Fibroblast of skin of right quadriceps (primary cell): ENCODE measurements at regions not wholly inside any gene's neighbourhood (a gene's known extent, or its start where the extent isn't known, plus 50 kb on each side); places are given as distances from the start of the nearest gene placed in this dataset.
"Not testable (repeated sequence)": the region's sequence is repeated elsewhere in the genome, so short reads cannot be mapped to it uniquely, and the experiment has no call there.

Experiments used
- DNase-seq: peaks from one replicate; pipeline ENCODE4 v3.0.0-alpha.2; 2013

GRCh38 chr7:92913849-92914248 is 77.5 kb upstream of the CDK6 start:
- DNase-seq, result no peak

DNA sequence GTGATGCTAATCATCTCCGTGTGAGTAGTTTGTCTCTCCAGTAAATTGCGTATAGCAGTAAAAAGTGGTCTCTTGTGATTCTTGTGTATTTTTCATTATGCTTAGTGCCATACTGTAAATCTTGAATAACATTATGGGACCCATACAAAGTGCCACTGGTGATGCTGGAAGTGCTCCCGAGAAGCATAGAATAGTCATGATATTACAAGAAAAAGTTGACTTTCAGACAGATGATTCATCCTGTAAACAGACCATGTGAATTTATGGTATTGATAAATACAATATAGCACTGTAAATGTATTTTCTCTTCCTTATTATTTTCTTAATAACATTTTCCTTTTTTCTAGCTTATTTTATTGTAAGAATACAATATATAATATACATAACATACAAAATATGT is 74.6 kb upstream of the CDK6 start:
- DNase-seq, result no peak

- no peak for DNase-seq
Measured at GRCh38 chr7:92909686-92910475, 73.5 kb upstream of the CDK6 start.

DNA sequence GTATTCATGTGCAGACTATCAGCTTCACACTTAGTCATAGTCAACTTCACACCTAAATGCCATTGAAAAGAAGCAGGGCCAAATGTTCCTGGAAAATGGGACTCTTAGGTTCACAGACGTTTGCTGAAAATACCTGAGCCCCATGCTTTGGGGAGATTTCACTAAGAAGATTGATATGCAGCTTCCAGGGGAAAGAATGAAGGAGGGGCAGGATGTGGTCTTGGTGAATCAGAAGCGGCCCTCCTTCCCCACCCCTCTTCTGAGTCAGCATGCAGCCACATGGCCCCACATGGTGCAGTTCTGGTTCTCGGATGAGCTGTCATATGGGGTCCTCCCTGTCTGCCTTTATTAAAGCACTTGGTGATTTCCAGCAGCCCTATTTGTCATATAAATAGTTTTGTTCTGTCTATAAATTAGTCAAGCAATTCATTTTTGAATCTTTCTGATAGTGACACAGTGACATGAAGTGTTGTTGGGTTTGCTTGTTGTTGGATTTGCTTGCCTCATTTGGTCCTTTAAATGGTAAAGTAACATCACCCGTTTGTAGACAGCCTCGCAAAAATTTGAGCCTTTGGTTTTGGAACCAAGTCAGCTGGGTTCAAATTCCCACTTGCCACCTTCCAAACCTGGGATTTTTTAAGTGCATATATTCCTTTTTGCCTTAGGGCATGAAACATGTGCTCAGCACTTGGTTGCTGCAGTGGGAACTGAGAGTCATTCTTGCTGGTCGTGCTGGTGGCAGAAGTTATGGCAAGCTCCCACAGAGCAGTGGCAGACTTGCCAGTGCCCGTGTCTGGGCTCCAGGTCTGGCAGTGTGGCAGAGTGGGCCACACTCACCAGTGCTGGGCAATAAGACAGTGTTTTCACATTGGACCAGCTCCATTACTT is 68.1 kb upstream of the CDK6 start:
- peak; percentile 97 for DNase-seq

DNA sequence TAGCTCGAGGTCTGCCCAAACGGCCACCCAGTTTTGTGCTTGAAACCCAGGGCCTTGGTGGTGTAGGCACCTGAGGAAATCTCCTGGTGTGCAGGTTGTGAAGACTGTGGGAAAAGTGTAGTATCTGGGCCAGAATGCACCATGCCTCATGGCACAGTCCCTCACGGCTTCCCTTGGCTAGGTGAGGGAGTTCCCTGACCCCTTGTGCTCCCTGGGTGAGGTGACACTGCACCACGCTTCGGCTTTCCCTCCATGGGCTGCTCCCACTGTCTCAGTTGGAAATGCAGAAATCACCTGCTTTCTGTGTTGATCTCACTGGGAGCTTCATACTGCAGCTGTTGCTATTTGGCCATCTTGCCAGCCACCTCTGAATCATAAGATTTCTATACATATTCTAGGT is 62.4 kb upstream of the CDK6 start:
- no peak for DNase-seq

DNA sequence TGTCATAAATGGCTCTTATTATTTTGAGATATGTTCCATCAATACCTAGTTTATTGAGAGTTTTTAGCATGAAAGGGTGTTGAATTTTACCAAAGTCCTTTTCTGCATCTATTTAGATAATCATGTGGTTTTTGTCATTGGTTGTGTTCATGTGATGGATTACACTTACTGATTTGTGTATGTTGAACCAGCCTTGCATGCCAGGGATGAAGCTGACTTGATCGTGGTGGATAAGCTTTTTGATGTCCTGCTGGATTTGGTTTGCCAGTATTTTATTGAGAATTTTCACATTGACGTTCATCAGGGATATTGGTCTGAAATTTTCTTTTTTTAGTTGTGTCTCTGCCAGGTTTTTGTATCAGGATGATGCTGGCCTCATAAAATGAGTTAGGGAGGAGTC is 58.5 kb upstream of the CDK6 start:
- not testable (repeated sequence) for DNase-seq

GRCh38 chr7:92889081-92889480 is 52.7 kb upstream of the CDK6 start:
- DNase-seq, result no peak
